Fibroblast of villous mesenchyme (primary cell): ENCODE measurements at regions not wholly inside any gene's neighbourhood (a gene's known extent, or its start where the extent isn't known, plus 50 kb on each side); places are given as distances from the start of the nearest gene placed in this dataset.

Source experiments
- DNase-seq: peaks from one replicate; pipeline ENCODE4 v3.0.0-alpha.2; 2010; ENCODE audit warnings: low read depth
- H3K4me3 ChIP-seq: 2 replicates; pipeline ENCODE4 v1.5.1; 2011; ENCODE audit warnings: low read depth, mild to moderate bottlenecking, low read length
- CTCF ChIP-seq: IDR thresholded peaks from 2 replicates; pipeline ENCODE4 v1.5.1; 2012; ENCODE audit warnings: low read depth, mild to moderate bottlenecking, low read length; ENCODE audit not compliant: insufficient read depth

- peak; percentile 57 for DNase-seq
- TF ChIP-seq CTCF = no peak
- no peak overlapping the region for H3K4me3 ChIP-seq
These were observed 178.8 kb upstream of the ST6GAL2 start for GRCh38 chr2:107064750-107065149.

GRCh38 chr2:107068069-107068916, 182.3 kb upstream of the ST6GAL2 start:
- no peak for TF ChIP-seq CTCF
- DNase-seq = peak; percentile 75
- H3K4me3 ChIP-seq = no peak overlapping the region

GRCh38 chr2:107069890-107070289, 183.9 kb upstream of the ST6GAL2 start:
- no peak for TF ChIP-seq CTCF
- no peak for DNase-seq
- no peak overlapping the region for H3K4me3 ChIP-seq

- no peak for TF ChIP-seq CTCF
- DNase-seq = peak; percentile 16
- no peak overlapping the region for H3K4me3 ChIP-seq
These were observed 186.4 kb upstream of the ST6GAL2 start for GRCh38 chr2:107072150-107072940.

- DNase-seq = no peak
These were observed 192.6 kb upstream of the ST6GAL2 start for GRCh38 chr2:107078584-107078983.

GRCh38 chr2:107086497-107086896, 200.5 kb upstream of the ST6GAL2 start:
- no peak for TF ChIP-seq CTCF
- H3K4me3 ChIP-seq = no peak overlapping the region
- DNase-seq = no peak

More at GRCh38 chr2:107078584-107078983, 192.6 kb upstream of the ST6GAL2 start:
- TF ChIP-seq CTCF = no peak
- H3K4me3 ChIP-seq = no peak overlapping the region
